ENCODE measurements at regions not wholly inside any gene's neighbourhood (a gene's known extent, or its start where the extent isn't known, plus 50 kb on each side); places are given as distances from the start of the nearest gene placed in this dataset.

GRCh38 chr12:77777274-77777673, 53.4 kb upstream of the NAV3 start:
- intact Hi-C loops (cut with micrococcal nuclease): no loop called here
- Histone ChIP-seq H3K36me3 (ENCODE audit: insufficient read depth, low read length) (no peaks in the 10 kb centered on the region), H3K4me1 (ENCODE audit: insufficient read depth, low read length) (no peaks in the 10 kb centered on the region), H3K4me3 (ENCODE audit: low read length in 2 of 2) (no peak overlapping the region), H3K9me3 (ENCODE audit: control insufficient read depth in 1 of 2, low read length in 2 of 2) (no peaks in the 10 kb centered on the region), H3K27me3 (ENCODE audit: insufficient read depth, low read length) (no peaks in the 10 kb centered on the region), H3K27ac (ENCODE audit: low read depth, low read length) (no peak overlapping the region)
- no peaks in the 10 kb centered on the region for H3K36me3 Mint-ChIP-seq
- H3K27ac Mint-ChIP-seq: no peak overlapping the region
- H3K4me1 Mint-ChIP-seq: no peaks in the 10 kb centered on the region
- H3K27me3 Mint-ChIP-seq: no peaks in the 10 kb centered on the region
- H3K4me3 Mint-ChIP-seq: no peak overlapping the region
- POLR2A ChIA-PET (ENCODE audit: partially characterized antibody): no interaction called here
- DNase-seq: no peak
- H3K9me3 Mint-ChIP-seq: peaks cover 0 to 15% (median 2%) of the 10 kb centered on the region in 8 donors
- CTCF ChIA-PET (ENCODE audit: partially characterized antibody): no interaction called here

- ChIA-PET CTCF (ENCODE audit: partially characterized antibody) (no interaction called here), POLR2A (ENCODE audit: partially characterized antibody) (no interaction called here)
- H3K9me3 ChIP-seq (ENCODE audit: control insufficient read depth in 1 of 2, low read length in 2 of 2): no peaks in the 10 kb centered on the region
- intact Hi-C loops (cut with micrococcal nuclease): no loop called here
- no peak overlapping the region for H3K4me3 Mint-ChIP-seq
- no peaks in the 10 kb centered on the region for H3K4me1 ChIP-seq (ENCODE audit: insufficient read depth, low read length)
- no peaks in the 10 kb centered on the region for H3K27me3 Mint-ChIP-seq
- H3K36me3 Mint-ChIP-seq: no peaks in the 10 kb centered on the region
- no peaks in the 10 kb centered on the region for H3K36me3 ChIP-seq (ENCODE audit: insufficient read depth, low read length)
- no peak overlapping the region for H3K27ac ChIP-seq (ENCODE audit: low read depth, low read length)
- H3K4me1 Mint-ChIP-seq: no peaks in the 10 kb centered on the region
- H3K4me3 ChIP-seq (ENCODE audit: low read length in 2 of 2): no peak overlapping the region
- no peaks in the 10 kb centered on the region for H3K27me3 ChIP-seq (ENCODE audit: insufficient read depth, low read length)
- no peak for DNase-seq
- peaks cover 0 to 12% (median 3%) of the 10 kb centered on the region in 8 donors for H3K9me3 Mint-ChIP-seq
- H3K27ac Mint-ChIP-seq: no peak overlapping the region
Measured at GRCh38 chr12:77774761-77775160, 55.9 kb upstream of the NAV3 start.

GRCh38 chr12:77772676-77773298, 57.9 kb upstream of the NAV3 start:
- Histone ChIP-seq H3K27ac (ENCODE audit: low read depth, low read length) (no peak overlapping the region), H3K4me1 (ENCODE audit: insufficient read depth, low read length) (no peaks in the 10 kb centered on the region), H3K36me3 (ENCODE audit: insufficient read depth, low read length) (no peaks in the 10 kb centered on the region), H3K9me3 (ENCODE audit: control insufficient read depth in 1 of 2, low read length in 2 of 2) (no peaks in the 10 kb centered on the region), H3K4me3 (ENCODE audit: low read length in 2 of 2) (no peak overlapping the region), H3K27me3 (ENCODE audit: insufficient read depth, low read length) (no peaks in the 10 kb centered on the region)
- Mint-ChIP-seq H3K9me3 (peaks cover 0 to 12% (median 6%) of the 10 kb centered on the region in 8 donors), H3K4me1 (no peaks in the 10 kb centered on the region), H3K36me3 (no peaks in the 10 kb centered on the region), H3K27ac (no peak overlapping the region), H3K27me3 (no peaks in the 10 kb centered on the region), H3K4me3 (no peak overlapping the region)
- ChIA-PET POLR2A (ENCODE audit: partially characterized antibody) (no interaction called here), CTCF (ENCODE audit: partially characterized antibody) (no interaction called here)
- no peak for DNase-seq
- intact Hi-C loops (cut with micrococcal nuclease): no loop called here

- Mint-ChIP-seq H3K36me3 (no peaks in the 10 kb centered on the region), H3K27me3 (no peaks in the 10 kb centered on the region), H3K27ac (no peak overlapping the region), H3K4me1 (no peaks in the 10 kb centered on the region), H3K9me3 (peaks cover 0 to 19% (median 10%) of the 10 kb centered on the region in 8 donors), H3K4me3 (no peak overlapping the region)
- POLR2A ChIA-PET (ENCODE audit: partially characterized antibody): no interaction called here
- H3K27ac ChIP-seq (ENCODE audit: low read depth, low read length): no peak overlapping the region
- H3K27me3 ChIP-seq (ENCODE audit: insufficient read depth, low read length): no peaks in the 10 kb centered on the region
- no peaks in the 10 kb centered on the region for H3K36me3 ChIP-seq (ENCODE audit: insufficient read depth, low read length)
- H3K4me1 ChIP-seq (ENCODE audit: insufficient read depth, low read length): no peaks in the 10 kb centered on the region
- no peak for DNase-seq
- H3K9me3 ChIP-seq (ENCODE audit: control insufficient read depth in 1 of 2, low read length in 2 of 2): no peaks in the 10 kb centered on the region
- intact Hi-C loops (cut with micrococcal nuclease): no loop called here
- no peak overlapping the region for H3K4me3 ChIP-seq (ENCODE audit: low read length in 2 of 2)
- CTCF ChIA-PET (ENCODE audit: partially characterized antibody): no interaction called here
Measured at GRCh38 chr12:77768558-77768957, 62.1 kb upstream of the NAV3 start.

- Mint-ChIP-seq H3K4me1 (no peaks in the 10 kb centered on the region), H3K4me3 (no peak overlapping the region)
Measured at GRCh38 chr12:77767756-77768343, 62.8 kb upstream of the NAV3 start.

GRCh38 chr12:77767335-77767734, 63.4 kb upstream of the NAV3 start:
- H3K4me3 ChIP-seq (ENCODE audit: low read length in 2 of 2): no peak overlapping the region
- intact Hi-C loops (cut with micrococcal nuclease): no loop called here
- no peak overlapping the region for H3K27ac ChIP-seq (ENCODE audit: low read depth, low read length)
- H3K27me3 ChIP-seq (ENCODE audit: insufficient read depth, low read length): no peaks in the 10 kb centered on the region
- H3K4me3 Mint-ChIP-seq: no peak overlapping the region
- no peaks in the 10 kb centered on the region for H3K36me3 Mint-ChIP-seq
- H3K27me3 Mint-ChIP-seq: no peaks in the 10 kb centered on the region
- no peak overlapping the region for H3K27ac Mint-ChIP-seq
- no peaks in the 10 kb centered on the region for H3K4me1 ChIP-seq (ENCODE audit: insufficient read depth, low read length)
- CTCF ChIA-PET (ENCODE audit: partially characterized antibody): no interaction called here
- H3K36me3 ChIP-seq (ENCODE audit: insufficient read depth, low read length): no peaks in the 10 kb centered on the region
- POLR2A ChIA-PET (ENCODE audit: partially characterized antibody): no interaction called here
- H3K4me1 Mint-ChIP-seq: no peaks in the 10 kb centered on the region
- peaks cover 0 to 21% (median 10%) of the 10 kb centered on the region in 8 donors for H3K9me3 Mint-ChIP-seq
- H3K9me3 ChIP-seq (ENCODE audit: control insufficient read depth in 1 of 2, low read length in 2 of 2): no peaks in the 10 kb centered on the region
- DNase-seq: no peak

More at GRCh38 chr12:77767756-77768343, 62.8 kb upstream of the NAV3 start:
- no peak overlapping the region for H3K27ac Mint-ChIP-seq
- H3K36me3 Mint-ChIP-seq: no peaks in the 10 kb centered on the region
- intact Hi-C loops (cut with micrococcal nuclease): no loop called here
- ChIA-PET CTCF (ENCODE audit: partially characterized antibody) (no interaction called here), POLR2A (ENCODE audit: partially characterized antibody) (no interaction called here)
- H3K9me3 Mint-ChIP-seq: peaks cover 0 to 20% (median 10%) of the 10 kb centered on the region in 8 donors
- H3K36me3 ChIP-seq (ENCODE audit: insufficient read depth, low read length): no peaks in the 10 kb centered on the region
- H3K4me1 ChIP-seq (ENCODE audit: insufficient read depth, low read length): no peaks in the 10 kb centered on the region
- DNase-seq: no peak
- no peak overlapping the region for H3K27ac ChIP-seq (ENCODE audit: low read depth, low read length)
- no peaks in the 10 kb centered on the region for H3K9me3 ChIP-seq (ENCODE audit: control insufficient read depth in 1 of 2, low read length in 2 of 2)
- H3K27me3 Mint-ChIP-seq: no peaks in the 10 kb centered on the region
- H3K27me3 ChIP-seq (ENCODE audit: insufficient read depth, low read length): no peaks in the 10 kb centered on the region
- no peak overlapping the region for H3K4me3 ChIP-seq (ENCODE audit: low read length in 2 of 2)

- H3K9me3 ChIP-seq (ENCODE audit: control insufficient read depth in 1 of 2, low read length in 2 of 2): no peaks in the 10 kb centered on the region
- no peaks in the 10 kb centered on the region for H3K36me3 Mint-ChIP-seq
- intact Hi-C loops (cut with micrococcal nuclease): no loop called here
- H3K27ac ChIP-seq (ENCODE audit: low read depth, low read length): no peak overlapping the region
- H3K4me1 ChIP-seq (ENCODE audit: insufficient read depth, low read length): no peaks in the 10 kb centered on the region
- H3K4me3 Mint-ChIP-seq: no peak overlapping the region
- no peaks in the 10 kb centered on the region for H3K27me3 ChIP-seq (ENCODE audit: insufficient read depth, low read length)
- H3K36me3 ChIP-seq (ENCODE audit: insufficient read depth, low read length): no peaks in the 10 kb centered on the region
- ChIA-PET CTCF (ENCODE audit: partially characterized antibody) (no interaction called here), POLR2A (ENCODE audit: partially characterized antibody) (no interaction called here)
- peaks cover 0 to 24% (median 12%) of the 10 kb centered on the region in 8 donors for H3K9me3 Mint-ChIP-seq
- no peak for DNase-seq
- no peaks in the 10 kb centered on the region for H3K27me3 Mint-ChIP-seq
- H3K4me1 Mint-ChIP-seq: no peaks in the 10 kb centered on the region
- no peak overlapping the region for H3K4me3 ChIP-seq (ENCODE audit: low read length in 2 of 2)
- H3K27ac Mint-ChIP-seq: no peak overlapping the region
Measured at GRCh38 chr12:77766224-77766623, 64.5 kb upstream of the NAV3 start.
